Smooth muscle cell (in vitro differentiated cells): ENCODE measurements at regions not wholly inside any gene's neighbourhood (a gene's known extent, or its start where the extent isn't known, plus 50 kb on each side); places are given as distances from the start of the nearest gene placed in this dataset.

Source experiments
- DNase-seq: peaks from one replicate; lab custom pipeline; 2025; ENCODE audit not compliant: unreplicated experiment; lab: John Stamatoyannopoulos, UW
- H2AFZ ChIP-seq: fragments of 200-600 bp; sonication (generic); 2 replicates; pipeline ENCODE4 v1.6.0; 2016; ENCODE audit warnings: antibody characterized with exemption, low read depth, mild to moderate bottlenecking
- H3F3A ChIP-seq: fragments of 200-600 bp; sonication (generic); 2 replicates; pipeline ENCODE4 v1.6.0; 2017; ENCODE audit warnings: antibody characterized with exemption, low read depth
- H3K27ac ChIP-seq: fragments of 200-600 bp; sonication (generic); 2 replicates; pipeline ENCODE4 v1.5.1; 2016; ENCODE audit warnings: low read depth, mild to moderate bottlenecking
- H3K27me3 ChIP-seq: fragments of 200-600 bp; sonication (generic); 2 replicates; pipeline ENCODE4 v1.6.1; 2016; ENCODE audit warnings: low read depth, mild to moderate bottlenecking
- H3K36me3 ChIP-seq: fragments of 200-600 bp; sonication (generic); 2 replicates; pipeline ENCODE4 v1.5.1; 2016; ENCODE audit warnings: low read depth
- H3K4me1 ChIP-seq: fragments of 200-600 bp; sonication (generic); 2 replicates; pipeline ENCODE4 v1.5.1; 2016; ENCODE audit warnings: low read depth
- H3K4me2 ChIP-seq: fragments of 200-600 bp; sonication (generic); 2 replicates; pipeline ENCODE4 v1.6.0; 2016; ENCODE audit warnings: mild to moderate bottlenecking
- H3K4me3 ChIP-seq: fragments of 200-600 bp; sonication (generic); 2 replicates; pipeline ENCODE4 v1.5.1; 2016; ENCODE audit warnings: mild to moderate bottlenecking
- H3K79me2 ChIP-seq: fragments of 200-600 bp; sonication (generic); 2 replicates; pipeline ENCODE4 v1.6.0; 2016; ENCODE audit warnings: low read depth, mild to moderate bottlenecking
- H3K9ac ChIP-seq: fragments of 200-600 bp; sonication (generic); 2 replicates; pipeline ENCODE4 v1.6.0; 2016; ENCODE audit warnings: low read depth
- H3K9me3 ChIP-seq: fragments of 200-600 bp; sonication (generic); replicated peaks from 2 replicates; pipeline ENCODE4 v1.5.1; 2016; ENCODE audit warnings: low read depth
- H4K20me1 ChIP-seq: fragments of 200-600 bp; sonication (generic); 2 replicates; pipeline ENCODE4 v1.6.0; 2016; ENCODE audit warnings: low read depth
- WGBS: methylation state at CpG from one replicate; pipeline ENCODE4 v1.1.7; 2016; ENCODE audit warnings: low lambda C conversion rate; 5-methylcytosine and 5-hydroxymethylcytosine counted together
- TF ChIP-seq, protein P1 (sequence below): fragments of 200-600 bp; sonication (generic); IDR thresholded peaks from 2 replicates; pipeline ENCODE4 v1.5.1; 2017; ENCODE audit warnings: borderline replicate concordance, mild to moderate bottlenecking, antibody characterized with exemption; ENCODE audit not compliant: insufficient read depth, poor library complexity, severe bottlenecking

DNA sequence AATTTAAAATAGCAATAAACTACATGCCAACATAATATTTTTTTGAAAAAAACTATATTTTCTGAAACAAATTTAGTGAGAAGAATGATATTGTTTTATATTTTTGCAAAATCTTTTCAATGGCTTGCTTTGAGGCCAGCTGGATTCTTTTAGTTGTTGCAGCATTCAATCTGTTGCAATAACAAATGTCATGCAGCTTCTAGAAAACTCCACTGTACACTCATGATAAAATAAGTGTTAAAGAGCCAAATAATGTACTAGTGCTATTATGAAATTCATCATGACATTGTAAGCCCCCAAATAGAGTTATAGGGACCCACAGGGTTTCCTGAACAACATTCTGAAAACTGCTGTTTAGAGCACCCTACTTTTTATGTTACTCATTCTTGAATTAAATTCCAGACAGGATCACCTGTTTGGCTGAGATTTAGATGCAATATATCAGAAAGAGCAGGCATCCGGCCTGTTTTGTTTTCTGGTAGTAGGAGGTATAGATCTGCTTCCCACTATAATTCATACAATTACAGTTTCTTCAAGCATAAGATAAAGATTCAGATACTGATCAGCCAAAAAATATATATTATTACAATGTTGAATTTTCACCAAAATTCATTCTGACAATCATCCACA is 703.0 kb upstream of the ZNF385D start:
- H3K4me1 ChIP-seq: no peaks in the 10 kb centered on the region
- no peaks in the 10 kb centered on the region for H3K36me3 ChIP-seq
- TF ChIP-seq, protein P1, sequence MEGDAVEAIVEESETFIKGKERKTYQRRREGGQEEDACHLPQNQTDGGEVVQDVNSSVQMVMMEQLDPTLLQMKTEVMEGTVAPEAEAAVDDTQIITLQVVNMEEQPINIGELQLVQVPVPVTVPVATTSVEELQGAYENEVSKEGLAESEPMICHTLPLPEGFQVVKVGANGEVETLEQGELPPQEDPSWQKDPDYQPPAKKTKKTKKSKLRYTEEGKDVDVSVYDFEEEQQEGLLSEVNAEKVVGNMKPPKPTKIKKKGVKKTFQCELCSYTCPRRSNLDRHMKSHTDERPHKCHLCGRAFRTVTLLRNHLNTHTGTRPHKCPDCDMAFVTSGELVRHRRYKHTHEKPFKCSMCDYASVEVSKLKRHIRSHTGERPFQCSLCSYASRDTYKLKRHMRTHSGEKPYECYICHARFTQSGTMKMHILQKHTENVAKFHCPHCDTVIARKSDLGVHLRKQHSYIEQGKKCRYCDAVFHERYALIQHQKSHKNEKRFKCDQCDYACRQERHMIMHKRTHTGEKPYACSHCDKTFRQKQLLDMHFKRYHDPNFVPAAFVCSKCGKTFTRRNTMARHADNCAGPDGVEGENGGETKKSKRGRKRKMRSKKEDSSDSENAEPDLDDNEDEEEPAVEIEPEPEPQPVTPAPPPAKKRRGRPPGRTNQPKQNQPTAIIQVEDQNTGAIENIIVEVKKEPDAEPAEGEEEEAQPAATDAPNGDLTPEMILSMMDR: no peak
- no peak for DNase-seq
- WGBS: 91% methylated on average over 1 of the region's 1 CpG
- no peak overlapping the region for H3K9ac ChIP-seq
- no peaks in the 10 kb centered on the region for H3F3A ChIP-seq
- no peaks in the 10 kb centered on the region for H4K20me1 ChIP-seq
- H3K27me3 ChIP-seq: no peaks in the 10 kb centered on the region
- H3K27ac ChIP-seq: no peak overlapping the region
- no peaks in the 10 kb centered on the region for H3K9me3 ChIP-seq
- no peak overlapping the region for H3K4me3 ChIP-seq
- H2AFZ ChIP-seq: no peak overlapping the region
- H3K4me2 ChIP-seq: no peak overlapping the region
- H3K79me2 ChIP-seq: no peaks in the 10 kb centered on the region

DNA sequence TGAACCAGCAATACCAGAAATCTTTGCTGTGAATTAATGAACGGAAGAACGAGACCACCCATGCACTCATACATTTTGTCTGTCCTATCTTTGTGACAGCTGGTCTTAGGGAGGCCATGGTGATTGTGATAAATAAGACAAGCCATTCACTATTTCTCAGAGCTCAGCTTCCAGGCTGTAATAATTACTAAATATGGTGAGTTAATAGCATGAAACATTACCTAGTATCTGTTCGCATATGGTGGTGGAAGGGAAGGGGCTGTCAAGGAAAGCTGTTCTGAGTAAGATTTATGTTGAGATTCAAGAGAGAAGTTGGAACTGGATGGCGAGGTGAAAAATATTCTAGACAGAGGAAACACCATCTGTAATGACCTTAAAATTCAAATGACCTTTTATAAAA is 719.0 kb upstream of the ZNF385D start:
- Histone ChIP-seq H3K27me3 (peaks cover 11% of the 10 kb centered on the region), H2AFZ (no peak overlapping the region), H3K4me1 (peaks cover 1% of the 10 kb centered on the region), H3K9me3 (no peaks in the 10 kb centered on the region), H3K27ac (no peak overlapping the region), H3K4me3 (no peak overlapping the region), H3K36me3 (no peaks in the 10 kb centered on the region), H3F3A (no peaks in the 10 kb centered on the region), H3K79me2 (no peaks in the 10 kb centered on the region), H3K4me2 (no peak overlapping the region), H4K20me1 (no peaks in the 10 kb centered on the region), H3K9ac (no peak overlapping the region)
- TF ChIP-seq, protein P1: no peak
- DNase-seq: no peak
- WGBS: 91% methylated on average over 4 of the region's 4 CpGs

DNA sequence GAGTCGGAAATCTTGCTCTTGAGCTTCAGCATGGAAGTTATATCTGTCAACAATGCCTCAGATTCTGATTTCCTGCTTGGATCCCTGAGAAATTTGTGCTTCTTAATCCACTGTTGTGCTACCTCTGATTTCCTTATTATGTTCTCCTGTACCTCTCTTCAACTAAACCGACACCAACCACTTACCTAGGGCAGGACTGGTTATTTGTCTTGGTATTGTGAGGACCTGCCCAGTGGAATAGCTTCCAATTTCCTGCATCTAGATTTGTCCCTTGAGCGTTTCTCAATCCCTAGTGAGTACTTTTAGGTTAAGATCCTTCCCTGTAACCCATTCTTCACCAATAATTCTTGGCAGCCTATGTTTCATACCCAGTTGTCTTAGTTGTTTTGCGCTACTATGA is 720.5 kb upstream of the ZNF385D start:
- no peak overlapping the region for H3K9ac ChIP-seq
- H3K4me2 ChIP-seq: no peak overlapping the region
- no peak for DNase-seq
- TF ChIP-seq, protein P1: no peak
- no peaks in the 10 kb centered on the region for H3K9me3 ChIP-seq
- no peak overlapping the region for H2AFZ ChIP-seq
- no peaks in the 10 kb centered on the region for H3K4me1 ChIP-seq
- no peak overlapping the region for H3K4me3 ChIP-seq
- no peak overlapping the region for H3K27ac ChIP-seq
- H3F3A ChIP-seq: no peaks in the 10 kb centered on the region
- no peaks in the 10 kb centered on the region for H3K36me3 ChIP-seq
- no peaks in the 10 kb centered on the region for H4K20me1 ChIP-seq
- peaks cover 11% of the 10 kb centered on the region for H3K27me3 ChIP-seq
- 86% methylated on average over 4 of the region's 4 CpGs for WGBS
- H3K79me2 ChIP-seq: no peaks in the 10 kb centered on the region
